ENCODE measurements at regions not wholly inside any gene's neighbourhood (a gene's known extent, or its start where the extent isn't known, plus 50 kb on each side); places are given as distances from the start of the nearest gene placed in this dataset.

DNA sequence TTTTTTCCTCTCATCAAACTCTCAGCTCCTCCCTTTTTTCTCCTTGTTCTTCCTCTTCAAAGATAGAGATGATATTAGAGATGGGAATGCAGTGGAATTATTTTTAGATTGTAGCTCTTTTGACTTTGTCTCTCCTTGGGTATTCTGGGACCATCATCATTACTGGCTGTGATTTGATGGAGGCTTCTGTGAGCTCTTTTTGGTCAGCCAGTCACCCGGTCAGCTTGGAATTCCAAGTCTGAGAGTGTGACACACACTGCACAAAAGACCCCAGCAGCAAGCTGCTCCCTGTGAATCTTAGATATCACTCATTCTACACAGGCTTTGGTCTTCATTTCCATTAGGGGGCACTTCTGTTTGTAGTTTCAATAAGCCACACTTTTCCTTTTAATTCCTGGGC lies 51.6 kb upstream of the NEK7 start:
- no peak overlapping the region for H3K4me3 ChIP-seq (ENCODE audit: low read depth in 1 of 3, low read length in 3 of 3)
- 74 to 100% (median 81%) methylated on average over 1 of the region's 1 CpG for WGBS, 3 donors
- no peaks in the 10 kb centered on the region for H3K9me3 ChIP-seq (ENCODE audit: control insufficient read depth in 2 of 2, insufficient read depth in 1 of 2, low read depth in 1 of 2, low read length in 1 of 2)
- no peaks in the 10 kb centered on the region for H3K4me1 ChIP-seq (ENCODE audit: control insufficient read depth in 3 of 3, insufficient read depth in 2 of 3, low read depth in 1 of 3, low read length in 2 of 3)
- FAIRE-seq (no peak), DNase-seq (no peak)
- H3K27ac ChIP-seq (ENCODE audit: low read depth in 1 of 3, low read length in 2 of 3), result no peak overlapping the region
- no peaks in the 10 kb centered on the region for H3K27me3 ChIP-seq (ENCODE audit: control insufficient read depth in 3 of 3, insufficient read depth in 3 of 3, low read length in 3 of 3)
- no peaks in the 10 kb centered on the region for H3K36me3 ChIP-seq (ENCODE audit: control insufficient read depth in 3 of 3, insufficient read depth in 2 of 3, low read depth in 1 of 3, low read length in 3 of 3)

- Histone ChIP-seq H3K4me1 (ENCODE audit: control insufficient read depth in 3 of 3, insufficient read depth in 2 of 3, low read depth in 1 of 3, low read length in 2 of 3) (no peaks in the 10 kb centered on the region), H3K27ac (ENCODE audit: low read depth in 1 of 3, low read length in 2 of 3) (no peak overlapping the region), H3K4me3 (ENCODE audit: low read depth in 1 of 3, low read length in 3 of 3) (no peak overlapping the region), H3K9me3 (ENCODE audit: control insufficient read depth in 2 of 2, insufficient read depth in 1 of 2, low read depth in 1 of 2, low read length in 1 of 2) (no peaks in the 10 kb centered on the region), H3K27me3 (ENCODE audit: control insufficient read depth in 3 of 3, insufficient read depth in 3 of 3, low read length in 3 of 3) (no peaks in the 10 kb centered on the region), H3K36me3 (ENCODE audit: control insufficient read depth in 3 of 3, insufficient read depth in 2 of 3, low read depth in 1 of 3, low read length in 3 of 3) (no peaks in the 10 kb centered on the region)
- DNase-seq (no peak), FAIRE-seq (no peak)
Observed at GRCh38 chr1:198106011-198106410, 50.8 kb upstream of the NEK7 start.

Measured in small intestine (tissue), 7 donors.